Non-pigmented ciliary epithelial cell (primary cell): ENCODE measurements at regions not wholly inside any gene's neighbourhood (a gene's known extent, or its start where the extent isn't known, plus 50 kb on each side); places are given as distances from the start of the nearest gene placed in this dataset.
"Not testable (repeated sequence)": the region's sequence is repeated elsewhere in the genome, so short reads cannot be mapped to it uniquely, and the experiment has no call there.

Source experiments
- DNase-seq: peaks from one replicate; pipeline ENCODE4 v3.0.0-alpha.2; 2010; ENCODE audit warnings: low read depth

DNA sequence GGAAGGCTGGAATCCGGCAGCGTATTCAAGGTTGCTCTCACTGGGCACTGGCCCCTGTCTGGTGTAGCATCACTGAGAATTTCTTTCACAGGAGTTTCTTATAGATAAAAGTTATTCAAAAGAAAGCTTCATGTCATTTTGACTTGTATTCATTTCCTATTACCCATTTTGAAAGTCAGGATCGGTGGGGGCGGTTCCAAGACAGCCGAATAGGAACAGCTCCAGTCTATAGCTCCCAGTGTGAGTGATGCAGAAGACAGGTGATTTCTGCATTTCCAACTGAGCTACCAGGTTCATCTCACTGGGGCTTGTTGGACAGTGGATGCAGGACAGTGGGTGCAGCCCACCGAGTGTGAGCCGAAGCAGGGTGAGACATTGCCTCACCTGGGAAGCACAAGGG, 51.5 kb upstream of the CDC42EP3 start:
- not testable (repeated sequence) for DNase-seq

DNA sequence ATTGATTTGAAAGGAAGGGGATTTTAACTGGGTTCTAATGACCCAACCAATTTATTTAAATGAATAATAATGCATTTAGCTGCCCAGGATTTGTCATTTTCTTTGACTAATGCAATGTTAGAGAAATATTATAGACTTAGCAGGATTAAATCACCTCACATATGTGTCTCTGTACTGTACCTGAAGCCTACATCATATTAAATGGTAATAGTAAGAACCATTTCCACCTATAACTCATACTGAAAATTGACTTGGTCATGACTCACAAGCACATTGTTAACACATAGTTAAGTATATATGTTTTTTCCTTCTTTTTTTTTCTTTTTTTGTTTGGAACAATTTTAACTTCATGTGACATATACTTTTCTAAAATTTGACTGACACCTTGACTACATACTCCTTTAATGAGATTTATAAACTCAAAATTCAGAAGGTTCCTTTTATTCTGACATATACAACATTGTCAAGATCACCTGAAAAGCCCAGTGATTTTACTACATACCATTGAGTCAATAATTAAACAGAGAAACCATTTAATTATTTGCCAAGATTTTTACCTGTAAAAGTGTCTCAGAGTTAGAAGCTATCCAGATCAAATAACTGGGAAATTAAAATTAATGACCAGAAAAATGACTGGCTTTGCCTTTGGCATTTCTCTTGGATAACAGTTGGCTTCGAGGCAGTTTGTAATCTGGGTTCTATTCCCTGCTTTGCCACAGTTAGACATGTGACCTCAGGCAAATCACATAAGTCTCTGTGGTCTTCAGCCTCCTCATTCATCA, 58.8 kb upstream of the CDC42EP3 start:
- no peak for DNase-seq

DNA sequence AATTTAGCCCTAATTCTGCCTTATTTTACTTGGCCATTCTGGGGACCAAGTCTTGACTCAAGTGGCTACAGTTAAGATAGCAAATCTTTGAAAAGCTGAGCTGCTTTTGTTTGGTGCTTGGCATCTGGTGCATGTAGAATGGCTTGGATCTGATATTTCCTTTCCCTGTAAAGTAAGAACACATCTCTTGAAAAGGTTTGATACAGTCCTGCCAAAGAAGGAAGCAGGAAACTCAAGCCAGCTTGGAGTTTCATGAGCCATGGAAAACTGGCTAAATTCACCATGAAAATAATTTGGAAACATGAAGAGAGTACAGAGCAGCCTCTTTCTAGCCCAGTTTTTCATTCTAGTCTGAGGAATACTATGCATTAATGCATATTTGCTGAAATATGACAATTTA, 61.0 kb upstream of the CDC42EP3 start:
- not testable (repeated sequence) for DNase-seq

DNA sequence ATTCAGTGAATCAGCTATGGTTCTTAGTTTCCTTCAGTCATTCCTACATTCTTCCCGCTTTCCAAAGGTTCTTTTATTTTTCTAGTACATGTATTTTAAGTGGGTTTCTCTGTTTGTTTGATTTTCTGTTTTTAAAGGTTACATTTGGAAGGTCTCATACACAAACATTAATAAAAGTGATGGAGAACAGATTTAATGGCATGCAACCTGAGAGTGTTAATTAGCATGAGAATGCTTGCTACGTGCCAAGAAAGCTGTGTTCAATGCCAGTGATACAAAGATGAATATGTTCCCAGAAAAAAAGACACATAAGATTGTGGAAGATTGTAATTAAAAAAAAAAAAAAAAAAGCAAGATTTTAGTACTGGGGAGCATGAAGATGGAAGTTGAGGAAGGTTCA, 61.8 kb upstream of the CDC42EP3 start:
- no peak for DNase-seq

DNA sequence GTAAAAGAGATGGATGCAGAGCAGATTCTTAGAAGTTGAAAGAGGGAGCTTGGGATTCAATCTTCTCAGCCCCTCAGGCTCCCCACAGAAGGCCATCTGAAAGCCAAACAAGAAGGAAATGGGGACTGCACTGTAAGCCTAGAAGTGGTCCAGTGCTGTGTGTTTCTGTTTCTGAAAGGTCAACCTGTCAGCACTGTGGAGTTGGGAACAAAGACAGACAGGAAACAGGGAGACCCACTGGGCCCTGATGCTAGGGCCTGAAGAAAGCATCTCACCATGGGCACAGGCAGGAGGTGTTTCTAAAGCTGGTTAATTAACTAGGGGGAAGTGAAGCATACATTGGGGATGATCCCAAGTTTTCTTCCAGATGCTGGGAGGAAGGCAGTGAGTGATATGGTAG, 62.5 kb upstream of the CDC42EP3 start:
- DNase-seq, result not testable (repeated sequence)

DNA sequence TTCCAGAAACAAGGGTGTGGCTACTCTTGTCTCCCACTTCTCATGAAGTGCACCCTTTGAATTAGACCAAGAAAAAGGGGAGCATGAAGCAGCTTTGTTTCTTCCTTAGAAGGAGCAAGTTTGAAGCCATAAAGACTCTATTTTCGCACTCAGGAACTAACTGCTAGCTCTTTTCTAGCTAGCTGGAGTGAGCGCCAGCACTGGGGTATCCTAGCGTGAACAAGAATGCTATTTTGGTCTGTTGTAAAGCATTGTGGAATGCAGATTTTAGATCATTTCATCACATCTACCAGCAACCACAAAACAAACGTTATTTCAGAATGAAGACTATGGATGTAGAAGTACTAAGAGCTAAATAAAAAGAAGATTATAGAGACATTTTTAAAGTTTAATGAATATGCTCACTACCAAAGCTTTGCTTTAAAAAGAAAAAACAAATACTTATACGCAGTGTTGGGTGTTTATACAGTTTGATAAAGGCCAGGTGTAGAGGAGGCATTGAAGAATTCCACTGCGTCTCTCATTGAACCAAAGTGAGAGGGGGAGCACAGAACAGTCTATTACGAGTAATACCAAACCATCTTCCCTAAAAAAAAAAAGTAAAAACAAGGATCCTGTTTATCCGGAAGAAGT, 63.6 kb upstream of the CDC42EP3 start:
- not testable (repeated sequence) for DNase-seq

DNA sequence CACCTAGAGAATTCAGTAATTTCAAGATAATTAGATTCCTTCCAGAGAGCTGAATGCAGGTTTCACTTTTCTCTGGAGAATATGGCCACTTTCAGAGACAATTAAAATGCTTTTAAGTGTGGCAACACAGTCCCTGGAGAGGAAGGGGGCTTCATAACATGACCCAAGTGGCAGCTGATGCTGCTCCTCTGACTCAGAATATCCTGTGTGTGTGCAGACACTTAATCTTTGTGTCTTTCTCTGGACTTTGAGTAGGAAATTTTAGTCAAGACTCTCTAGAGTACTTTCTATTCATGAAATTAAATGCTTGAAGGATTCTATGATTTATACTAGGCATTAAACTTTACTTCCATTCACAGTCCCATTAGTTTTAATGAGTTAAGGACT, 64.1 kb upstream of the CDC42EP3 start:
- DNase-seq, result not testable (repeated sequence)

DNA sequence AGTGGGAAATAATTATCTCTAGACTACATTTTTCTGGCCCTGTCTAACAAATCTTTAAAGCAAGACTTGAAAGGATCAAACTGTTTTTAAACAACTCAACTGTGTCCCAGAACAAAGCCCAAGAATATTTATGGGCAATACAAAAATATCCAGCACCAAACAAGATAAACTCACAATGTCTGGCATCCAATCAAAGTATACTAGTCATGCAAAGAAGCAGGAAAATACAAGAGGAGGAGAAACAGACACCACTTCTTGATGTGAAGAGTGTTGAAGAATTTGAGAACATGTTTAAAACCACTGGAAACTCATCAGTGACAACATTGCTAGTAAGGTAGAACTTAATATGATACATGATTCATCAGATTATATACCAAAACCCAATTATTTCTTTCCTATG, 66.1 kb upstream of the CDC42EP3 start:
- no peak for DNase-seq

DNA sequence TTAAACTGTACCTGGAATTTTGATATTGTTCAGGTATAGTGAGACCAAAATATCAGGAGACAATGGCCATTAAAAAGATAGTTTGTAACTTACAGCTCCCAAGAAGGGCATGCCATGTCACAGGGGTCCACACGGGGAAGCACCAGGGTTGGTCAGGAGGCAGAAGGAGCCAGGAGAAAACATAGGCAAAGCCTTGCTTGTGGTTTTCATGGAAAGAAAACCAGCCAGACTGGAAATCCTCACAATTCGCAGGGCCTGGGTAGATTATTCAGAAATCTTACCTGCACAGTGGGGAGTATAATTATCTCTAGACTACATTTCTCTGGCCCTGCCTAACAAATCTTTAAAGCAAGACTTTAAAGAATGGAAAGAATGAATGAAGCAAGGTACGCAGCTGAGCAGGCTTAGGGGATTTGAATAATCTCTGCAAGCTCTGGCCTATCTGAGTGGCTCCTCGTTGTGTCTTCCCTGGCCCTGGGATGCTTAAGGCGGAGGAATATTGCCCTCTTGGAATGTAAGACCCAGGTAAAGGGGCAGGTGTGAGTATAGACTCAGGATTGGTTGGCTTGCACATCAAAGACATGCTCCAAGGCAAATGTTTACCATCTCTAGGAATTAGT, 66.9 kb upstream of the CDC42EP3 start:
- DNase-seq, result no peak

DNA sequence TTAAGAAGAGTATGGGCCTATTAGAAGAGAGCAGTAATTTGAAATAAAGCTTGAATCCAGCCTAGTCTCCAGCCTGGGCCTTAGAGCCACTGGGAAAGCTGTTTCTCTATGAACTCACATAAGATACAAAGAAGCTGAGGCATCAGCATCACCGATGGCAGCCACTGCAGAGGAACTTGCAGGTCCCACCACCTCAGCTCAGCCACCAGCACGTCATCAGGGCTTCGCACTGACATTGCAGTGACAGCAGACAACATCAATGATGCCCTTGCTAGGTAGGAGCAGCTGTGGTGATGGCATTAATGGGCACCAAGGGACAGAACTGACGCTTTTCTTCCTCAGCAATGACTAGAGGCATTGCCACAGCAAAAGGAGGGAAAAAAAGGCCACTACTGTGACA, 67.7 kb upstream of the CDC42EP3 start:
- no peak for DNase-seq

DNA sequence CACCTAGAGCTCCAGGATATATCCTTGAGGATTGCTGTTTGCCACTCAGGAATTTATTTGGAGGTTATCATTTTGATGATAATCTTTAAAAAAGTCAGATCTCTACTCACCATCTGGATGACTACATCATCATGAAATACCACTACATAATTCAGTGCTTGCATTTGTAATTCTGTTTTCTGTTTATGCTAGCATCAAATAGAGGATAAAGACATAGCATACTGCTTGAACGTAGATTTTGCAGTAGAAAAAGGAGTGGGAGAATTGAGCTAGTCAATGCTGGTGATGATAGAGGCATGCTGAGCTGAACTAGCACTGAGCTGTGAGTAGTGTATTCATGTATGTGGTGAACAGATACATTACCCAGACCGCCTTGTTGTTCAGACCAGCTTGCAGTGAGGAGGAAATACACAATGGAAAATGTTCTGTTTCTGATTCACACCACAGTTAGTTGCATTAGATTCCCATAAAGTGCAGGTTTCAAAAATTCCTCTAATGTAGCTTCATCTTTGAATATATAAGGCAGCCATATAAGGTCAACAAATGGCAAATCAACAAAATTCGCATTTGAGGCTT, 68.8 kb upstream of the CDC42EP3 start:
- DNase-seq, result no peak

DNA sequence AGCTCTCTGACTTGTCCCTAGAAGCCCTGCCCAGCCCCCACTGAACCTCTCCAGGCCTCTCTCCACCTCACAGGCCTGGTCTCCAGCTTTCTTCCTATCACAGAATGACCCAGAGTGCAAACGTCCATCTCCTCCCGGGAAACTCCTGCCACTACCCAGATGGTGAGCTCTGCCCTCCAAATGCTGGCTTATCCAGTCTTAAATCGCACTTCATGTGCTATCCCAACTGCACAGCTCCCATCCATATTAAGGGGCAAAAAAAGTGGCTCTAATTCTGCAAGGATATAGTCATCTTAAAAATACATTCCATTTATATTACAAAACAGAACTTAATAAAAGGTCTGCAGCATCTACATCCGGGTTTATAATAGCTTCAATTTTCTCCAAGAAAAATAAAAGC, 70.8 kb upstream of the CDC42EP3 start:
- no peak for DNase-seq

DNA sequence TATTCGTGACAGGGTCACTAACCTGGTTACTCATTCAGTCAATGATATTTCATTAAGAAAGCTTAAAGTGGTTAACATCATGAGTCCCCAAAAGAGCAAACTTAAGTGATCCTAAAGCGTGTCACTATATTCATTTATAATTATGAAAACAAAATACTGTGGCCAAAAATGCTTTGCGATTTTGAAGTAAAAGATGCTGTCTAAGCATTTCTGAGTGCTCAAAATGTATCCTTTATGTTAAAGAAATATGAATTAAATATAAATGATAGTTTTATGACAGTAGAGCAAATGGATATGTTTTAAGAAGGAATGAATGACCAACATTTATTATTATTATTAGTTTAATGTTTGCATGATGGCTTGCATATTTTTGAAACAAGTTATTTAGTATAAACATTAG, 72.6 kb upstream of the CDC42EP3 start:
- no peak for DNase-seq

DNA sequence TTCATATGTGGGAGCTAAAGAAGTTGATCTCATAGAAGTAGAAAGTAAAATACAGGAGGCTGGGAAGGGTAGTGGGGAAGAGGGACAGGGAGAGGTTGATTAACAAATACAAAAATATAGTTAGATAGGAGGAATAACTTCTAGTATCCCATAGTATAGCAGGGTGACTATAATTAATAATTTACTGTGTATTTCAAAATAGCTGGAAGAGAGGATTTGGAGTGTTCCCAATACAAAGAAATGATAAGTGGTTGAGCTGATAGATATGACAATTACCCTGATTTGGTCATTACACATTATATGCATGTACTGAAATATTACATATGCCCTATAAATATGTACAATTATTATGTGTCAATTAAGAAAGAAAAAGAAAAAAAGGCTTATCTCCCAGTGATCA, 73.5 kb upstream of the CDC42EP3 start:
- not testable (repeated sequence) for DNase-seq

DNA sequence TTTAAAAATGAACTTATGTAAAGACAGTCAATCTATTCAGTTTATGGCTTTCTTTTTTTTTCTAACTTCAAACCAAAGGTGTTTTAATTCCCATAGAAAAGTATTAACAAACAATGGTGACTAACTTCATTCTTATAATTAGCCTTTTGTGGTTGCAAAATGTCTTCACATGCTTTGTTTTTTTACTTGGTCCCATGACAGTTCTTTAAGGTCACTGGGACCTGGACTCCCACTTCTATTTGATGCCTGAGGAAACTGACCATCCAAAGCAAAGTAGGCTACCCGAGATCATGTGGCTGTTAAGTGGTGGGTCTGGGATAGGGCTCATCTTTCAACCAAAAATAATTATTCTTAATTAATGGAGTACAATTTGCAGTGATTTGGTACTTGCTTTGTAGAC, 74.6 kb upstream of the CDC42EP3 start:
- DNase-seq, result not testable (repeated sequence)

DNA sequence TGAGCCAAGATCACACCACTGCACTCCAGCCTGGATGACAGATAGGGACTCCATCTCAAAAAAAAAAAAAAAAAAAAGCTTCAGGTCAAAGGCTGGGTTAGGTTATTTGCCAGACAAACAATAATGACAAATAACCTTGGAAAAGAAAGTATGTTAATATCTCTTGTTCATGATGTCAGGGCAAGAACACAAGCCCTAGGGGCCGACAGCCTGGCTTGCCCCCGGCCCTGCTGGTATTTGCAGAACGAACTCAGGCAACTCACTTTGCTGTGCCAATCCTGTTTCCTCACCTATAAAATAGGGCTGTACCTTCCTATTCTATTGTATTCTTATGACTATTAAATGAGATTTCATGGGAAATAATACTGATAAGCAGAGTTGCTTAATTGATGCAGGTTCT, 75.4 kb upstream of the CDC42EP3 start:
- DNase-seq, result no peak

DNA sequence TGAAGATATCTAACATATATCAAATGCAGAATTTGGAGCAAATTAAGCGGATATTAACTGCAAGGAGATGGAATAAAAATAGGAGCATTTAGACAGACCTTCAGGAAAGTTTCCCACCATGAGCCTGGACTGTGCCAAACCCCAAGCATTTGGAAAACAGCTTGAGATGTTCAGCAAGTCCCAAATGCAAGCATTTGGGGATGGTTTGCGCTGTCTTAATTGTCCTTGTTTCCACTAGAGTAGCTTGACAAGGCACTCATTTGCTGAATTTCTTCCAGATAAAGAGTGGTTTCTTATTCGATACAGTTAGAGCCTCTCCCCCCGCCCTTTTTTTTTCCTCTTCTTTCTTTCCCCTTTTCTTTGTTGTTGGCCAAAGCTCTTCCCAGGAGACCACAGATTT, 77.1 kb upstream of the CDC42EP3 start:
- no peak for DNase-seq

DNA sequence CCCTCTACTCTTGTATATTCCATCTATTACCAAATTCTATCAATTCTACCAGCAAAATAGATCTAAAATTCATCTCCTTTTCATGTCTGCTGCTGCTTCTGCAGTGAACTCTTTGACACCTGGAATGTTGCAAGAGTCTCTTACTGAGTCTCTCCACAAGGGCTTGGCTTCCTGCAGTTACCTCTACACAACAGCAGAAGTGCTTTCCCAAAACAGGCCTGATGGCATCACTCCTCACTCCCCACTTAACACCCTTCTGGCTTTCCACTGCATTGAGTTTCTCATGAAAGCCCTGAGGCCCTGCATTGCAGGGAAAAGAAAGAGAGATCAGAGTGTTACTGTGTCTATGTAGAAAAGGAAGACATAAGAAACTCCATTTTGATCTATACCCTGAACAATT, 78.8 kb upstream of the CDC42EP3 start:
- not testable (repeated sequence) for DNase-seq

DNA sequence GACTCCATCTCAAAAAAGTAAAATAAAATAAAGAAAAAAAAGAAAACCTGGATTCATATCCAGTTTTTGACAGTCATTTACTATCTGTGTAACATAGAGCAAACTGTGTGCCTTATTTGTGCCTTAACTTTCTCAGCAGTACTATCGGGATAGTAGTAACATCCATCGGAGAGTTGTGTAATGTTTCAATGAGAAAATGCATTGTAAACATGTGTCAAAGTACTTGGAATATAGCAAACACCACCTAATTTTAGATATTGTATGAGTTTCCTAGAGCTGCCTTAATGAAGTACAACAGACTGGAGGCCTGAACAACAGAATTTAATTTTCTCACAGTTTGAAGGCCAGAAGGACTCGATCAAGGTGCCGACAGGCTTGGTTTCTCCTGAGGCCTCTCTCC, 81.3 kb upstream of the CDC42EP3 start:
- DNase-seq, result no peak

DNA sequence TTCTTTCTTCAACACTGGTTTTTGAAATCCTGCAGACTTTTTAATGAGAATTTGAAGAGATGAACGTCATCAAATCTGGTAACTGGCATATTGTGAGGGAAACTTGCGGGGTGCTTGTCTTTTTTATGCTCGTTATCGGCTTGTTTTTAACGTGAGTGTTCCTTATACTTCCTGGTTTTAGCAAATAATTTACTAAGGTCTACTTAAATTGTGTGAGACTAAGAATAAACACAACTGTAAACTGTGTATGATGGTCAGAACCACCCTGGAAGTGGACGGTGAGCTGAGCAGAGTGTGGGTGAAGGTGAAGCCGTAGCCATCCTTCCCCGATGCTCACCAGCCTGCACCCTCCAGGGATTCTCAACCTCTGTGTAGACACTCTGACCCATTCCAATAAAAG, 82.3 kb upstream of the CDC42EP3 start:
- no peak for DNase-seq

DNA sequence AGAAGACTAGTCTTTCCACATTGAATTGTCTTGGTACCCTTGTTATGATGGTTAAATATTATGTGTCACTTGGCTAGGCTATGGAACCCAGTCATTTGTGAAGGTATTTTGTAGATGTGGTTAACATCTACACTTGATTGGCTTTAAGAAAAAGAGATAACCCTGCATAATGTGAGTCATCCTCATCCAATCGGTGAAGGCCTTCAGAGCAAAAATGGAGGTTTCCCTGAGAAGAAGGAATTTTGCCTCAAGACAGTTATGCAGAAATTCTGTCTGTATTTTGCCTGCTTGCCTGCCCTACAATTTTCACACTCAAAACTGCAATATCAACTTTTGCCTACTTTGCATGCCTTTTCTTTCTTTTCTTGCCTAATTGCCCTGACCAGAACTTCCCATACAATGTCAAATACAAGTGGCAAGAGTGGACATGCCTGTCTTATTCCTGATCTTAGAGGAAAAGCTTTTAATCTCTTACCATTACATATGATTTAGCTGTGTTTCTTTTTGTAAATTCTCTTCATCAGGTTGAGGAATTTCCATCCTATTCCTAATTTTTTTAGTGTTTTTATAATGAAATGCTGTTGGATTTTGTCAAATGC, 84.6 kb upstream of the CDC42EP3 start:
- not testable (repeated sequence) for DNase-seq

DNA sequence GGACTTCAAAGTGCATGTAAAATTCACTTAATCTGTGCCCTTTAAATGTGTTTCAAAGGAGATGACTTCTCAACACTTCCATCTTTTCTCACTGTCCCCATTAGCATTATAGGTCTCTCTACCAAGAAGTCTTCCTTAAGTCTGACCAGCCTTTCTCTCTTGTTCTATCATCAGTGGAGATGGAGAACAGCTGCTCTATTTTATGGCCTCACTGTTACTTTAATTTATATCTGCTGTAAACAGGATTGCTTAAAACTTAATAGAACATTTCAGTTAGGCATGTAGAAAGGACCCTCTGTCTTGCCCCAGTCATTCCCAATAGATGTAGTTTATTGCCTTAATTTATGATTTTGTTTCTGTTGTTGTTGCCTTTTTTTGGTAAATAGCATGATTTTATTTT, 86.0 kb upstream of the CDC42EP3 start:
- not testable (repeated sequence) for DNase-seq

DNA sequence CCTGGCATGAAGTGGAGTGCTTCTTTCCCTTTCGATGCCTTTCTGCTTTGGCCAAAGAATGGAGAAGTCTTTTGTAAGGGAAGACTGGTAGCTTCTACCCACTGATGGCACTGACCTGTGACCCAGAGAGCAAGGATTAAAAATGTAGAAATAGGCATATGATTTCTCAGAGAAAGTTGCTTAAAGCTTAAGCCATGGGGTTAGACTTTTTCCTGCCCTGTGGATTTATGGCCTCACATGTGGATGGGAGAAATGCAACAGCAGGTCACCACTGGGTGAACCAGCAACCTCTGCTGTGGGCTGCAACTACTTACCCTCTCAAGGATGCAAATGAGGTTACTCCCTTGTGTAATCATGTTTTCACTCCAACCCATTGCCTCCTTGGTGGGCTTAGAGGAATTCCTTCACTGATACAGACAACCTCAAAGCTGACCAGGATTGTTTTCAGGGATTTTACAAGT, 86.7 kb upstream of the CDC42EP3 start:
- not testable (repeated sequence) for DNase-seq
